HEK293 (cell line): ENCODE measurements at regions not wholly inside any gene's neighbourhood (a gene's known extent, or its start where the extent isn't known, plus 50 kb on each side); places are given as distances from the start of the nearest gene placed in this dataset.

Experiments used
- CTCF ChIA-PET: fragments of 350-600 bp; formaldehyde crosslinking; extraction: SDS; loops from one replicate; lab custom pipeline; 2021; ENCODE audit warnings: antibody characterized with exemption; lab: Yijun Ruan, JAX
- POLR2A ChIA-PET: fragments of 300-600 bp; formaldehyde crosslinking; extraction: SDS; loops from one replicate; lab custom pipeline; 2020; ENCODE audit warnings: antibody characterized with exemption, inconsistent platforms; lab: Yijun Ruan, JAX
- H3K27ac ChIP-seq: fragments of 200-500 bp; sonication (Bioruptor generic); 2 replicates; pipeline ENCODE4 v1.5.1; 2014; ENCODE audit warnings: low read depth, low read length, control low read depth, inconsistent platforms; ENCODE audit errors: extremely low read depth
- H3K36me3 ChIP-seq, 2 experiments: fragments of 200-500 bp in 1 of 2; sonication (Bioruptor generic) in 1 of 2; 1 replicate in 1 of 2; 2 replicates in 1 of 2; pipeline ENCODE4 v1.5.1; 2014 to 2017; ENCODE audit warnings: inconsistent platforms in 2 of 2, low read length in 2 of 2; ENCODE audit not compliant: control insufficient read depth in 2 of 2, insufficient read depth in 1 of 2
- H3K4me1 ChIP-seq: fragments of 200-500 bp; sonication (Bioruptor generic); 2 replicates; pipeline ENCODE4 v1.5.1; 2014; ENCODE audit warnings: mild to moderate bottlenecking, low read length, inconsistent platforms; ENCODE audit not compliant: control insufficient read depth, insufficient read depth
- H3K4me3 ChIP-seq: 2 replicates; pipeline ENCODE4 v1.5.1; 2011; ENCODE audit warnings: low read depth, mild to moderate bottlenecking, control low read depth, low read length, moderate library complexity
- H3K9me3 ChIP-seq: fragments of 200-500 bp; sonication (Bioruptor generic); 2 replicates; pipeline ENCODE4 v1.5.1; 2014; ENCODE audit warnings: low read depth, low read length, inconsistent platforms; ENCODE audit not compliant: control insufficient read depth, insufficient read depth
- BCL11B ChIP-seq: fragments of 450-650 bp; formaldehyde crosslinking; IDR thresholded peaks from 2 replicates; pipeline ENCODE4 v1.5.1; 2016; ENCODE audit warnings: low read depth, missing biosample characterization, missing genetic modification characterization
- GLIS2 ChIP-seq: fragments of 450-650 bp; formaldehyde crosslinking; IDR thresholded peaks from 2 replicates; pipeline ENCODE4 v1.5.1; 2016; ENCODE audit warnings: missing biosample characterization, missing genetic modification characterization
- IKZF3 ChIP-seq: fragments of 450-650 bp; IDR thresholded peaks from 2 replicates; pipeline ENCODE4 v1.5.0; 2018; ENCODE audit warnings: missing biosample characterization, mild to moderate bottlenecking, missing genetic modification characterization, moderate library complexity
- MZF1 ChIP-seq: fragments of 450-650 bp; formaldehyde crosslinking; IDR thresholded peaks from 2 replicates; pipeline ENCODE4 v1.5.1; 2017; ENCODE audit warnings: missing biosample characterization, missing genetic modification characterization, borderline replicate concordance
- YY2 ChIP-seq: fragments of 450-650 bp; formaldehyde crosslinking; IDR thresholded peaks from 2 replicates; pipeline ENCODE4 v1.5.1; 2016; ENCODE audit warnings: missing biosample characterization, missing genetic modification characterization
- ZBTB17 ChIP-seq: fragments of 450-650 bp; formaldehyde crosslinking; IDR thresholded peaks from 2 replicates; pipeline ENCODE4 v1.5.1; 2016; ENCODE audit warnings: missing biosample characterization, missing genetic modification characterization
- ZBTB8A ChIP-seq: fragments of 450-650 bp; formaldehyde crosslinking; IDR thresholded peaks from 2 replicates; pipeline ENCODE4 v1.5.1; 2016; ENCODE audit warnings: missing biosample characterization, missing genetic modification characterization
- ZNF114 ChIP-seq: fragments of 450-650 bp; formaldehyde crosslinking; IDR thresholded peaks from 2 replicates; pipeline ENCODE4 v1.5.0; 2017; ENCODE audit warnings: missing biosample characterization, missing genetic modification characterization
- ZNF138 ChIP-seq: fragments of 450-650 bp; formaldehyde crosslinking; IDR thresholded peaks from 2 replicates; pipeline ENCODE4 v1.5.1; 2016; ENCODE audit warnings: missing biosample characterization, missing genetic modification characterization, borderline replicate concordance
- ZNF19 ChIP-seq: fragments of 450-650 bp; formaldehyde crosslinking; IDR thresholded peaks from 2 replicates; pipeline ENCODE4; 2016; ENCODE audit warnings: missing biosample characterization, missing genetic modification characterization, low read depth
- ZNF23 ChIP-seq: fragments of 450-650 bp; formaldehyde crosslinking; IDR thresholded peaks from 2 replicates; pipeline ENCODE4 v1.5.1; 2016; ENCODE audit warnings: missing biosample characterization, missing genetic modification characterization, borderline replicate concordance
- ZNF302 ChIP-seq: fragments of 450-650 bp; formaldehyde crosslinking; IDR thresholded peaks from 2 replicates; pipeline ENCODE4 v1.5.1; 2016; ENCODE audit warnings: missing biosample characterization, missing genetic modification characterization, low read depth
- ZNF350 ChIP-seq: fragments of 450-650 bp; formaldehyde crosslinking; IDR thresholded peaks from 2 replicates; pipeline ENCODE4 v1.5.0; 2017; ENCODE audit warnings: missing biosample characterization, mild to moderate bottlenecking, missing genetic modification characterization
- ZNF354C ChIP-seq: fragments of 450-650 bp; formaldehyde crosslinking; IDR thresholded peaks from 2 replicates; pipeline ENCODE4 v1.5.1; 2016; ENCODE audit warnings: missing biosample characterization, missing genetic modification characterization, low read depth, borderline replicate concordance
- ZNF501 ChIP-seq: fragments of 450-650 bp; formaldehyde crosslinking; IDR thresholded peaks from 2 replicates; pipeline ENCODE4 v1.5.1; 2016; ENCODE audit warnings: missing biosample characterization, missing genetic modification characterization
- ZNF558 ChIP-seq: fragments of 450-650 bp; formaldehyde crosslinking; IDR thresholded peaks from 2 replicates; pipeline ENCODE4 v1.5.1; 2016; ENCODE audit warnings: missing biosample characterization, missing genetic modification characterization
- ZNF571 ChIP-seq: fragments of 450-650 bp; formaldehyde crosslinking; IDR thresholded peaks from 2 replicates; pipeline ENCODE4 v1.5.0; 2017; ENCODE audit warnings: missing biosample characterization, missing genetic modification characterization
- ZNF621 ChIP-seq: fragments of 450-650 bp; formaldehyde crosslinking; IDR thresholded peaks from 2 replicates; pipeline ENCODE4 v1.5.1; 2017; ENCODE audit warnings: missing biosample characterization, missing genetic modification characterization
- ZNF629 ChIP-seq: fragments of 450-650 bp; formaldehyde crosslinking; IDR thresholded peaks from 2 replicates; pipeline ENCODE4 v1.5.1; 2017; ENCODE audit warnings: missing biosample characterization, missing genetic modification characterization
- ZNF707 ChIP-seq: fragments of 450-650 bp; formaldehyde crosslinking; IDR thresholded peaks from 2 replicates; pipeline ENCODE4 v1.5.1; 2016; ENCODE audit warnings: missing biosample characterization, missing genetic modification characterization
- ZNF776 ChIP-seq: fragments of 450-650 bp; formaldehyde crosslinking; IDR thresholded peaks from 2 replicates; pipeline ENCODE4 v1.5.0; 2017; ENCODE audit warnings: missing biosample characterization, missing genetic modification characterization, borderline replicate concordance
- ZNF837 ChIP-seq: fragments of 450-650 bp; formaldehyde crosslinking; IDR thresholded peaks from 2 replicates; pipeline ENCODE4 v1.5.1; 2016; ENCODE audit warnings: missing biosample characterization, missing genetic modification characterization
- TF ChIP-seq, protein P1 (sequence below): fragments of 450-650 bp; formaldehyde crosslinking; IDR thresholded peaks from 2 replicates; pipeline ENCODE4 v1.5.1; 2016; ENCODE audit warnings: missing biosample characterization, missing genetic modification characterization
- TF ChIP-seq, protein P2 (sequence below): fragments of 450-650 bp; formaldehyde crosslinking; optimal IDR thresholded peaks from 2 replicates; pipeline ENCODE3; 2016; ENCODE audit warnings: missing biosample characterization, mild to moderate bottlenecking, missing genetic modification characterization
- TF ChIP-seq, protein P3 (sequence below): fragments of 450-650 bp; formaldehyde crosslinking; IDR thresholded peaks from 2 replicates; pipeline ENCODE4 v1.5.1; 2016; ENCODE audit warnings: missing biosample characterization, missing genetic modification characterization
- TF ChIP-seq, protein P4 (sequence below): IDR thresholded peaks from 2 replicates; pipeline ENCODE4 v1.6.1; 2011; ENCODE audit warnings: mild to moderate bottlenecking, low read depth, low read length, borderline replicate concordance

DNA sequence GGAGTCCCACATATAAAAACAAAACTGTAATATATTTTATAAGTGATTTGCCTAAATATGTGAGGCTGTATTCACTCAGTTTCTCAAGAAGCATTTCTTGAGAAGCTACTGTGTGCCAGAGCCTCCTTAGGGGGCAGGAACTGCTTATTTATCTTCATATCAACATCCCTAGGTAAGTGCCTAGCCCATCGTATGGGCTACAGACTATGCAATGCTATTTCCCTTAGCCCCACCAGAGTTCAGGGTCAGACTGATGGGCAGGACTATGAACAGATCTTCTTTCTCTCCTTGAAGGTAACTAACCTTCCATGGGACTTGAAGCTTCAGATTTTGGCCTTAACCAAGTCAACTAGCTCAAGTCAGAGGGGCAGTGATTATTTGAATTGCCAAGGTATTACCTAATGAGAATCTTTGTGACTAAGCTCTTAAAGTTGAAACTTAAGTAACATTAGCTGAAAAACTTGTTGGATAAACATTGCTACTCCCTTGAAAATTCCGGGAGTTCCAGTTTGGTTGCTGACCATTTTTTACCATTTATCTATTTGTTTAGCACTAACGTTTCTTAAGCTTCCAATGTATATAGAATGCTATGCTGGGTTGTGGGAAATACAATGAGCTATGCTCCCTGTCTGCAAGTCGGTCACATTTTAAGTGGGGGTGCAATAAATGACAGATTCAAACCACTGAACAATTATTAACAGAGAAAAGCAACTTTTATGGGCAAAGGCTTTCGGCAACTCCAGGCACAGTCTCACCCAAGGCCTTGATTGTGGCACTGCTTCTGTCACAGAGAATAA is 85.2 kb downstream of the GPR88 start:
- Histone ChIP-seq H3K9me3 (no peaks in the 10 kb centered on the region), H3K36me3 (no peaks in the 10 kb centered on the region), H3K27ac (no peak overlapping the region), H3K4me1 (no peaks in the 10 kb centered on the region), H3K4me3 (no peak overlapping the region)
- TF ChIP-seq ZNF707 (tag by site-specific recombination), result no peak
- TF ChIP-seq, protein P1, sequence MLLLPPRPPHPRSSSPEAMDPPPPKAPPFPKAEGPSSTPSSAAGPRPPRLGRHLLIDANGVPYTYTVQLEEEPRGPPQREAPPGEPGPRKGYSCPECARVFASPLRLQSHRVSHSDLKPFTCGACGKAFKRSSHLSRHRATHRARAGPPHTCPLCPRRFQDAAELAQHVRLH (tag by site-specific recombination), result no peak
- no peak for TF ChIP-seq ZNF501
- no peak for TF ChIP-seq ZNF776 (tag by site-specific recombination)
- TF ChIP-seq ZNF19 (tag by site-specific recombination), result no peak
- TF ChIP-seq YY2, result no peak
- TF ChIP-seq, protein P2, sequence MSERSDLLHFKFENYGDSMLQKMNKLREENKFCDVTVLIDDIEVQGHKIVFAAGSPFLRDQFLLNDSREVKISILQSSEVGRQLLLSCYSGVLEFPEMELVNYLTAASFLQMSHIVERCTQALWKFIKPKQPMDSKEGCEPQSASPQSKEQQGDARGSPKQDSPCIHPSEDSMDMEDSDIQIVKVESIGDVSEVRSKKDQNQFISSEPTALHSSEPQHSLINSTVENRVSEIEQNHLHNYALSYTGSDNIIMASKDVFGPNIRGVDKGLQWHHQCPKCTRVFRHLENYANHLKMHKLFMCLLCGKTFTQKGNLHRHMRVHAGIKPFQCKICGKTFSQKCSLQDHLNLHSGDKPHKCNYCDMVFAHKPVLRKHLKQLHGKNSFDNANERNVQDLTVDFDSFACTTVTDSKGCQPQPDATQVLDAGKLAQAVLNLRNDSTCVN (tag by site-specific recombination), result no peak
- no peak for TF ChIP-seq ZBTB8A
- no peak for TF ChIP-seq ZNF114 (tag by site-specific recombination)
- TF ChIP-seq ZBTB17 (tag by site-specific recombination), result no peak
- TF ChIP-seq, protein P3, sequence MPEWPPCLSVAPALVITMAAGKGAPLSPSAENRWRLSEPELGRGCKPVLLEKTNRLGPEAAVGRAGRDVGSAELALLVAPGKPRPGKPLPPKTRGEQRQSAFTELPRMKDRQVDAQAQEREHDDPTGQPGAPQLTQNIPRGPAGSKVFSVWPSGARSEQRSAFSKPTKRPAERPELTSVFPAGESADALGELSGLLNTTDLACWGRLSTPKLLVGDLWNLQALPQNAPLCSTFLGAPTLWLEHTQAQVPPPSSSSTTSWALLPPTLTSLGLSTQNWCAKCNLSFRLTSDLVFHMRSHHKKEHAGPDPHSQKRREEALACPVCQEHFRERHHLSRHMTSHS (tag by site-specific recombination), result no peak
- CTCF ChIA-PET, result interaction anchor here (0.6 kb wide), 1 partner anchor 653 kb away, joined by 3 read pairs; no protein-coding TSS in a partner anchor
- POLR2A ChIA-PET, result no interaction called here

DNA sequence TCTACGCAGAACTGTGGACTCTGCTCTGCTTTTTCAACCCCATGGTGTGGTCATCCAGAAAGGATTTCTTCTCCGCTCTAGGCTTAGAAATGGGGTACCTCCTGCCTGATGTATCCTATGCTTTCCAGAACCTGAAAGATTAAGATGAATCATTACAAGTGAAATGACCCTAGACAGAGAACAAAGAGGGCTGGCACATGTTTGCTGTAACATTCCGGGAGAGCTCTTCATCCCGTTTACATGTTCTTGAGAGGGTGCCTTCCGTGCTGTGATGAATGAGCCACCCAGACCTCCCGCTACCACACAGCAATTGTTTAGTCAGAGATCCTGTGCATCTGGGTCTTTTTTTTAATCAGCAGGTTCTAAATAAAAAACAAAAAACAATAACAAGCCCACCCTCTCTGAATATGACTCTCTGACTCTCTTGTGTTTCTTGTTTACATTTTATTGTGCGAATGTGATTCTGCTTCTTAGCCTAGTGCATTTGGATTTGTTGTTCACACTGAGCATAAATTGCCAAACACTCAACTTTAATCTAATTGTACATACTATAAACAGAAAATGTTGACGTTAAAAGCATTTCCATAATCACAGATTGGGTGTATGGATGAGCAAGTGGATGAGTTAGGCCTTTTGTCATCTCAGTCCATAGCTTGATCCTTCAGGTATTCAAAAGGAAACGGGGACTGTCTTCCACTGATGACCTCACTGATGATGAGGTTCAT is 87.1 kb downstream of the GPR88 start:
- ChIA-PET CTCF (no interaction called here), POLR2A (no interaction called here)
- no peak overlapping the region for H3K27ac ChIP-seq
- TF ChIP-seq ZNF138 (no peak), MZF1 (no peak), ZNF621 (tag by site-specific recombination) (no peak), GLIS2 (tag by site-specific recombination) (no peak), ZNF571 (tag by site-specific recombination) (no peak), ZNF354C (tag by site-specific recombination) (no peak), ZNF558 (tag by site-specific recombination) (no peak), IKZF3 (tag by site-specific recombination) (no peak), ZNF837 (no peak), ZNF23 (tag by site-specific recombination) (no peak), ZNF302 (tag by site-specific recombination) (no peak), ZNF350 (tag by site-specific recombination) (no peak), ZNF629 (tag by site-specific recombination) (no peak), BCL11B (no peak)
- TF ChIP-seq, protein P4, sequence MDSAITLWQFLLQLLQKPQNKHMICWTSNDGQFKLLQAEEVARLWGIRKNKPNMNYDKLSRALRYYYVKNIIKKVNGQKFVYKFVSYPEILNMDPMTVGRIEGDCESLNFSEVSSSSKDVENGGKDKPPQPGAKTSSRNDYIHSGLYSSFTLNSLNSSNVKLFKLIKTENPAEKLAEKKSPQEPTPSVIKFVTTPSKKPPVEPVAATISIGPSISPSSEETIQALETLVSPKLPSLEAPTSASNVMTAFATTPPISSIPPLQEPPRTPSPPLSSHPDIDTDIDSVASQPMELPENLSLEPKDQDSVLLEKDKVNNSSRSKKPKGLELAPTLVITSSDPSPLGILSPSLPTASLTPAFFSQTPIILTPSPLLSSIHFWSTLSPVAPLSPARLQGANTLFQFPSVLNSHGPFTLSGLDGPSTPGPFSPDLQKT, result no peak
- H3K4me1 ChIP-seq, result no peaks in the 10 kb centered on the region
- no peak overlapping the region for H3K4me3 ChIP-seq
- no peaks in the 10 kb centered on the region for H3K36me3 ChIP-seq
- H3K9me3 ChIP-seq, result no peaks in the 10 kb centered on the region
